HEK293 (cell line): ENCODE measurements at regions not wholly inside any gene's neighbourhood (a gene's known extent, or its start where the extent isn't known, plus 50 kb on each side); places are given as distances from the start of the nearest gene placed in this dataset.

Experiments used
- ZNF140 ChIP-seq: fragments of 450-650 bp; formaldehyde crosslinking; IDR thresholded peaks from 2 replicates; pipeline ENCODE4 v1.5.1; 2016; ENCODE audit warnings: missing biosample characterization, missing genetic modification characterization
- ZNF548 ChIP-seq: fragments of 450-650 bp; formaldehyde crosslinking; IDR thresholded peaks from 2 replicates; pipeline ENCODE4 v1.5.1; 2016; ENCODE audit warnings: missing biosample characterization, missing genetic modification characterization
- TF ChIP-seq, protein P1 (sequence below): fragments of 450-650 bp; formaldehyde crosslinking; IDR thresholded peaks from 2 replicates; pipeline ENCODE4 v1.5.1; 2016; ENCODE audit warnings: missing biosample characterization, missing genetic modification characterization

DNA sequence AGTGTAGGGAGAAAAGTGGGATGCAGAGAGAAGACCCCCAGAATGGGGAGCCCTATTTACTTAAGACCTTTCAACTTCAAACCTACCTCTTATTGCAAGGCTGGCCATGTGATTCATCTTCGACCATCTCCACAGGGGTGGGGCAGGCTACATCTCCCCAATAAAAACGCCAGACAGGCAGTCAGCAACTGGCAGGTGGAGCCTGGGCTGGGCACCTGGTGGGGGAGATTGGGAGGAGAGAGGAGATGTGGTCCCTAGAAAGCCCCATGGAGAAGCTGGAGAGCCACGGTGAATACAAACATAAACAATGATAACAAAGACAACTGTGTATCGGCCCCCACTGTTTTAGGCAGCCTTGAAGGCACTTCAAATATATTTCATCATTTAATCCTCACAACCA lies 336.7 kb upstream of the PROX1 start:
- TF ChIP-seq, protein P1, sequence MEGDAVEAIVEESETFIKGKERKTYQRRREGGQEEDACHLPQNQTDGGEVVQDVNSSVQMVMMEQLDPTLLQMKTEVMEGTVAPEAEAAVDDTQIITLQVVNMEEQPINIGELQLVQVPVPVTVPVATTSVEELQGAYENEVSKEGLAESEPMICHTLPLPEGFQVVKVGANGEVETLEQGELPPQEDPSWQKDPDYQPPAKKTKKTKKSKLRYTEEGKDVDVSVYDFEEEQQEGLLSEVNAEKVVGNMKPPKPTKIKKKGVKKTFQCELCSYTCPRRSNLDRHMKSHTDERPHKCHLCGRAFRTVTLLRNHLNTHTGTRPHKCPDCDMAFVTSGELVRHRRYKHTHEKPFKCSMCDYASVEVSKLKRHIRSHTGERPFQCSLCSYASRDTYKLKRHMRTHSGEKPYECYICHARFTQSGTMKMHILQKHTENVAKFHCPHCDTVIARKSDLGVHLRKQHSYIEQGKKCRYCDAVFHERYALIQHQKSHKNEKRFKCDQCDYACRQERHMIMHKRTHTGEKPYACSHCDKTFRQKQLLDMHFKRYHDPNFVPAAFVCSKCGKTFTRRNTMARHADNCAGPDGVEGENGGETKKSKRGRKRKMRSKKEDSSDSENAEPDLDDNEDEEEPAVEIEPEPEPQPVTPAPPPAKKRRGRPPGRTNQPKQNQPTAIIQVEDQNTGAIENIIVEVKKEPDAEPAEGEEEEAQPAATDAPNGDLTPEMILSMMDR (tag by site-specific recombination): no peak
- no peak for TF ChIP-seq ZNF548 (tag by site-specific recombination)
- TF ChIP-seq ZNF140: no peak
